Prostate gland (tissue), 2 donors: ENCODE measurements at regions not wholly inside any gene's neighbourhood (a gene's known extent, or its start where the extent isn't known, plus 50 kb on each side); places are given as distances from the start of the nearest gene placed in this dataset.

Experiments used
- POLR2A ChIP-seq: fragments of 450-650 bp; IDR thresholded peaks from one replicate; pipeline ENCODE4 v1.6.1; 2016; ENCODE audit warnings: antibody characterized with exemption, mild to moderate bottlenecking
- POLR2AphosphoS5 ChIP-seq: sonication (generic); formaldehyde crosslinking; IDR thresholded peaks from one replicate; pipeline ENCODE4 v1.6.1; 2017; ENCODE audit warnings: antibody characterized with exemption
- TF ChIP-seq, protein P1 (sequence below), 4 experiments: fragments of 200-600 bp in 2 of 4; fragments of 450-650 bp in 2 of 4; sonication (generic) in 2 of 4; IDR thresholded peaks; 1 replicate in 3 of 4; 2 replicates in 1 of 4; pipeline ENCODE4 v1.5.1; 2016 to 2019; ENCODE audit warnings: antibody characterized with exemption in 4 of 4, mild to moderate bottlenecking in 2 of 4, moderate library complexity in 2 of 4

DNA sequence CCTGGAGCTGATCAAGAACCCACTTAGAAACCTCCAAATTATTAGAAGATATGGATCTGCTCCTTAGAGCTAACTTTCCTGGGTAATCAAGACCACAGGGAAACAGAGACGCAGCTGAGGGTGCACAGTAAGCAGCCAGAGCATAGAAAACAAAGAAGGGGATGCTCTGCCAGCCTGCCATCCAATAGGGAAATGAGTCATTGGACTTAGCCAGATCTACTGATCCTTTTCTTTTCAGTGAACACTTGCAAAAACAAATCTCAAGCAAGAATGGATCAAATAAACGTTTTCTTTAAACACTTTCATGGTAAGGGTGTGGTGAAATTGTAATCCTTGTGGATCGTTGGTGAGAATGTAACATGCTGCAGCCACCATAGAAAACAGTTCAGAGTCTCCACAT is 474.0 kb downstream of the LTN1 start:
- TF ChIP-seq, protein P1, sequence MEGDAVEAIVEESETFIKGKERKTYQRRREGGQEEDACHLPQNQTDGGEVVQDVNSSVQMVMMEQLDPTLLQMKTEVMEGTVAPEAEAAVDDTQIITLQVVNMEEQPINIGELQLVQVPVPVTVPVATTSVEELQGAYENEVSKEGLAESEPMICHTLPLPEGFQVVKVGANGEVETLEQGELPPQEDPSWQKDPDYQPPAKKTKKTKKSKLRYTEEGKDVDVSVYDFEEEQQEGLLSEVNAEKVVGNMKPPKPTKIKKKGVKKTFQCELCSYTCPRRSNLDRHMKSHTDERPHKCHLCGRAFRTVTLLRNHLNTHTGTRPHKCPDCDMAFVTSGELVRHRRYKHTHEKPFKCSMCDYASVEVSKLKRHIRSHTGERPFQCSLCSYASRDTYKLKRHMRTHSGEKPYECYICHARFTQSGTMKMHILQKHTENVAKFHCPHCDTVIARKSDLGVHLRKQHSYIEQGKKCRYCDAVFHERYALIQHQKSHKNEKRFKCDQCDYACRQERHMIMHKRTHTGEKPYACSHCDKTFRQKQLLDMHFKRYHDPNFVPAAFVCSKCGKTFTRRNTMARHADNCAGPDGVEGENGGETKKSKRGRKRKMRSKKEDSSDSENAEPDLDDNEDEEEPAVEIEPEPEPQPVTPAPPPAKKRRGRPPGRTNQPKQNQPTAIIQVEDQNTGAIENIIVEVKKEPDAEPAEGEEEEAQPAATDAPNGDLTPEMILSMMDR (IDR thresholded peaks at IDR 0.05): no peak
- TF ChIP-seq POLR2A: no peak
- no peak for TF ChIP-seq POLR2AphosphoS5
